ENCODE measurements at regions not wholly inside any gene's neighbourhood (a gene's known extent, or its start where the extent isn't known, plus 50 kb on each side); places are given as distances from the start of the nearest gene placed in this dataset.

- TF ChIP-seq, protein P1, sequence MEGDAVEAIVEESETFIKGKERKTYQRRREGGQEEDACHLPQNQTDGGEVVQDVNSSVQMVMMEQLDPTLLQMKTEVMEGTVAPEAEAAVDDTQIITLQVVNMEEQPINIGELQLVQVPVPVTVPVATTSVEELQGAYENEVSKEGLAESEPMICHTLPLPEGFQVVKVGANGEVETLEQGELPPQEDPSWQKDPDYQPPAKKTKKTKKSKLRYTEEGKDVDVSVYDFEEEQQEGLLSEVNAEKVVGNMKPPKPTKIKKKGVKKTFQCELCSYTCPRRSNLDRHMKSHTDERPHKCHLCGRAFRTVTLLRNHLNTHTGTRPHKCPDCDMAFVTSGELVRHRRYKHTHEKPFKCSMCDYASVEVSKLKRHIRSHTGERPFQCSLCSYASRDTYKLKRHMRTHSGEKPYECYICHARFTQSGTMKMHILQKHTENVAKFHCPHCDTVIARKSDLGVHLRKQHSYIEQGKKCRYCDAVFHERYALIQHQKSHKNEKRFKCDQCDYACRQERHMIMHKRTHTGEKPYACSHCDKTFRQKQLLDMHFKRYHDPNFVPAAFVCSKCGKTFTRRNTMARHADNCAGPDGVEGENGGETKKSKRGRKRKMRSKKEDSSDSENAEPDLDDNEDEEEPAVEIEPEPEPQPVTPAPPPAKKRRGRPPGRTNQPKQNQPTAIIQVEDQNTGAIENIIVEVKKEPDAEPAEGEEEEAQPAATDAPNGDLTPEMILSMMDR (IDR thresholded peaks at IDR 0.05), result no peak
- no peak for TF ChIP-seq EP300 (IDR thresholded peaks at IDR 0.05; ENCODE audit: low read depth)
Observed at GRCh38 chr1:234853906-234854644, 244.1 kb upstream of the IRF2BP2 start.

Data from transverse colon (tissue), 3 donors.